ENCODE measurements at regions not wholly inside any gene's neighbourhood (a gene's known extent, or its start where the extent isn't known, plus 50 kb on each side); places are given as distances from the start of the nearest gene placed in this dataset.

- Mint-ChIP-seq H3K4me3 (ENCODE audit: unreplicated experiment) (no peak overlapping the region), H3K9me3 (ENCODE audit: unreplicated experiment) (no peaks in the 10 kb centered on the region), H3K27ac (ENCODE audit: unreplicated experiment) (no peak overlapping the region), H3K36me3 (ENCODE audit: low read depth, unreplicated experiment) (no peaks in the 10 kb centered on the region), H3K4me1 (ENCODE audit: low read depth, unreplicated experiment) (no peaks in the 10 kb centered on the region), H3K27me3 (ENCODE audit: low read depth, unreplicated experiment) (no peaks in the 10 kb centered on the region)
- FAIRE-seq (no peak), DNase-seq (ENCODE audit: low read depth) (no peak)
- Histone ChIP-seq H3K4me3 (ENCODE audit: insufficient read depth, low read depth, low read length) (no peak overlapping the region), H3K27me3 (ENCODE audit: insufficient read depth, low read length) (no peaks in the 10 kb centered on the region), H3K36me3 (ENCODE audit: insufficient read depth, low read length) (no peaks in the 10 kb centered on the region), H2AFZ (ENCODE audit: low read depth, low read length) (no peak overlapping the region), H3K9me3 (ENCODE audit: insufficient read depth, low read depth, low read length) (no peaks in the 10 kb centered on the region), H3K9ac (ENCODE audit: low read length) (no peak overlapping the region), H3K4me1 (ENCODE audit: insufficient read depth, low read length) (no peaks in the 10 kb centered on the region), H3K4me2 (ENCODE audit: low read length) (no peak overlapping the region), H4K20me1 (ENCODE audit: insufficient read depth, low read length) (no peaks in the 10 kb centered on the region), H3K27ac (ENCODE audit: low read depth, low read length) (no peak overlapping the region), H3K79me2 (ENCODE audit: insufficient read depth, low read length) (no peaks in the 10 kb centered on the region)
- no peak for TF ChIP-seq CTCF (IDR thresholded peaks at IDR 0.05; ENCODE audit: insufficient read depth, low read depth, low read length)
- no peak for TF ChIP-seq EZH2 (IDR thresholded peaks at IDR 0.05; ENCODE audit: insufficient read depth, low read length)
Measured at GRCh38 chr7:125683156-125683555, 753.5 kb upstream of the POT1 start.

GRCh38 chr7:125681508-125681907, 751.9 kb upstream of the POT1 start:
- Mint-ChIP-seq H3K4me3 (ENCODE audit: unreplicated experiment) (no peak overlapping the region), H3K27ac (ENCODE audit: unreplicated experiment) (no peak overlapping the region), H3K27me3 (ENCODE audit: low read depth, unreplicated experiment) (no peaks in the 10 kb centered on the region), H3K4me1 (ENCODE audit: low read depth, unreplicated experiment) (peaks cover 6% of the 10 kb centered on the region), H3K36me3 (ENCODE audit: low read depth, unreplicated experiment) (no peaks in the 10 kb centered on the region), H3K9me3 (ENCODE audit: unreplicated experiment) (no peaks in the 10 kb centered on the region)
- no peak overlapping the region for H3K9ac ChIP-seq (ENCODE audit: low read length)
- DNase-seq (ENCODE audit: low read depth) (no peak), FAIRE-seq (no peak)
- no peaks in the 10 kb centered on the region for H3K79me2 ChIP-seq (ENCODE audit: insufficient read depth, low read length)
- TF ChIP-seq EZH2 (IDR thresholded peaks at IDR 0.05; ENCODE audit: insufficient read depth, low read length) (no peak), CTCF (IDR thresholded peaks at IDR 0.05; ENCODE audit: insufficient read depth, low read depth, low read length) (no peak)
- H3K27ac ChIP-seq (ENCODE audit: low read depth, low read length) = no peak overlapping the region
- no peaks in the 10 kb centered on the region for H4K20me1 ChIP-seq (ENCODE audit: insufficient read depth, low read length)
- no peaks in the 10 kb centered on the region for H3K36me3 ChIP-seq (ENCODE audit: insufficient read depth, low read length)
- no peak overlapping the region for H3K4me3 ChIP-seq (ENCODE audit: insufficient read depth, low read depth, low read length)
- H3K9me3 ChIP-seq (ENCODE audit: insufficient read depth, low read depth, low read length) = no peaks in the 10 kb centered on the region
- H3K4me1 ChIP-seq (ENCODE audit: insufficient read depth, low read length) = no peaks in the 10 kb centered on the region
- no peaks in the 10 kb centered on the region for H3K27me3 ChIP-seq (ENCODE audit: insufficient read depth, low read length)
- no peak overlapping the region for H2AFZ ChIP-seq (ENCODE audit: low read depth, low read length)
- H3K4me2 ChIP-seq (ENCODE audit: low read length) = no peak overlapping the region

GRCh38 chr7:125678771-125679170, 749.1 kb upstream of the POT1 start:
- Histone ChIP-seq H3K9me3 (ENCODE audit: insufficient read depth, low read depth, low read length) (no peaks in the 10 kb centered on the region), H3K9ac (ENCODE audit: low read length) (no peak overlapping the region), H2AFZ (ENCODE audit: low read depth, low read length) (no peak overlapping the region), H3K27ac (ENCODE audit: low read depth, low read length) (no peak overlapping the region), H3K4me1 (ENCODE audit: insufficient read depth, low read length) (no peaks in the 10 kb centered on the region), H3K79me2 (ENCODE audit: insufficient read depth, low read length) (no peaks in the 10 kb centered on the region), H3K27me3 (ENCODE audit: insufficient read depth, low read length) (no peaks in the 10 kb centered on the region), H3K4me3 (ENCODE audit: insufficient read depth, low read depth, low read length) (no peak overlapping the region), H4K20me1 (ENCODE audit: insufficient read depth, low read length) (no peaks in the 10 kb centered on the region), H3K4me2 (ENCODE audit: low read length) (no peak overlapping the region), H3K36me3 (ENCODE audit: insufficient read depth, low read length) (no peaks in the 10 kb centered on the region)
- no peak overlapping the region for H3K27ac Mint-ChIP-seq (ENCODE audit: unreplicated experiment)
- no peak for DNase-seq (ENCODE audit: low read depth)
- no peaks in the 10 kb centered on the region for H3K36me3 Mint-ChIP-seq (ENCODE audit: low read depth, unreplicated experiment)
- no peaks in the 10 kb centered on the region for H3K27me3 Mint-ChIP-seq (ENCODE audit: low read depth, unreplicated experiment)
- no peak for TF ChIP-seq CTCF (IDR thresholded peaks at IDR 0.05; ENCODE audit: insufficient read depth, low read depth, low read length)
- TF ChIP-seq EZH2 (IDR thresholded peaks at IDR 0.05; ENCODE audit: insufficient read depth, low read length) = no peak
- no peaks in the 10 kb centered on the region for H3K9me3 Mint-ChIP-seq (ENCODE audit: unreplicated experiment)
- peaks cover 6% of the 10 kb centered on the region for H3K4me1 Mint-ChIP-seq (ENCODE audit: low read depth, unreplicated experiment)
- H3K4me3 Mint-ChIP-seq (ENCODE audit: unreplicated experiment) = no peak overlapping the region
- no peak for FAIRE-seq

Data from astrocyte (in vitro differentiated cells and primary cell).